ENCODE measurements at regions not wholly inside any gene's neighbourhood (a gene's known extent, or its start where the extent isn't known, plus 50 kb on each side); places are given as distances from the start of the nearest gene placed in this dataset.

GRCh38 chr5:14971873-14972272 lies 100.3 kb upstream of the ANKH start:
- Histone ChIP-seq H3K36me3 (ENCODE audit: control insufficient read depth in 2 of 2, extremely low read depth in 1 of 2, insufficient read depth in 2 of 2, low read length in 2 of 2) (no peaks in the 10 kb centered on the region), H3K4me3 (ENCODE audit: control insufficient read depth in 2 of 3, extremely low read depth in 1 of 3, insufficient read depth in 2 of 3, low read depth in 1 of 3, low read length in 3 of 3) (no peak overlapping the region), H2AFZ (ENCODE audit: control insufficient read depth, low read length) (no peak overlapping the region), H3K4me2 (ENCODE audit: control insufficient read depth, extremely low read depth, insufficient read depth, low read depth, low read length) (no peak overlapping the region), H3K27me3 (ENCODE audit: control insufficient read depth, extremely low read depth, insufficient read depth, low read length) (no peaks in the 10 kb centered on the region), H3K79me2 (ENCODE audit: control insufficient read depth, insufficient read depth, low read length) (no peaks in the 10 kb centered on the region), H3K9me1 (ENCODE audit: control insufficient read depth, extremely low read depth, insufficient read depth, low read length) (no peaks in the 10 kb centered on the region), H3K9ac (ENCODE audit: control insufficient read depth, extremely low read depth, insufficient read depth, low read length) (no peak overlapping the region), H3K27ac (ENCODE audit: control insufficient read depth, insufficient read depth, low read length) (no peak overlapping the region), H4K20me1 (ENCODE audit: control insufficient read depth, extremely low read depth, insufficient read depth, low read length) (no peaks in the 10 kb centered on the region), H3K4me1 (ENCODE audit: control insufficient read depth, extremely low read depth, insufficient read depth, low read length) (no peaks in the 10 kb centered on the region), H3K9me3 (ENCODE audit: control insufficient read depth, low read depth, low read length) (no peaks in the 10 kb centered on the region)
- DNase-seq (ENCODE audit: low read depth, low spot score) (no peak), FAIRE-seq (no peak)
- TF ChIP-seq CTCF (optimal IDR thresholded peaks at IDR 0.05 in 1 of 3, IDR thresholded peaks at IDR 0.05 in 1 of 3, conservative IDR thresholded peaks at IDR 0.05 in 1 of 3; ENCODE audit: extremely low read depth in 1 of 3, insufficient read depth in 2 of 3, low read length in 3 of 3) (no peak), EZH2 (IDR thresholded peaks at IDR 0.05; ENCODE audit: low read length) (no peak)
- dilution Hi-C loops (cut with MboI; ENCODE audit: extremely low pct_ligation_motif_present, low sequenced_read_pairs): no loop called here

- Histone ChIP-seq H3K27me3 (ENCODE audit: control insufficient read depth, extremely low read depth, insufficient read depth, low read length) (no peaks in the 10 kb centered on the region), H3K9me1 (ENCODE audit: control insufficient read depth, extremely low read depth, insufficient read depth, low read length) (no peaks in the 10 kb centered on the region), H3K9me3 (ENCODE audit: control insufficient read depth, low read depth, low read length) (no peaks in the 10 kb centered on the region), H3K4me2 (ENCODE audit: control insufficient read depth, extremely low read depth, insufficient read depth, low read depth, low read length) (no peak overlapping the region), H3K36me3 (ENCODE audit: control insufficient read depth in 2 of 2, extremely low read depth in 1 of 2, insufficient read depth in 2 of 2, low read length in 2 of 2) (no peaks in the 10 kb centered on the region), H3K4me3 (ENCODE audit: control insufficient read depth in 2 of 3, extremely low read depth in 1 of 3, insufficient read depth in 2 of 3, low read depth in 1 of 3, low read length in 3 of 3) (no peak overlapping the region), H3K4me1 (ENCODE audit: control insufficient read depth, extremely low read depth, insufficient read depth, low read length) (no peaks in the 10 kb centered on the region), H2AFZ (ENCODE audit: control insufficient read depth, low read length) (no peak overlapping the region), H4K20me1 (ENCODE audit: control insufficient read depth, extremely low read depth, insufficient read depth, low read length) (no peaks in the 10 kb centered on the region), H3K27ac (ENCODE audit: control insufficient read depth, insufficient read depth, low read length) (no peak overlapping the region), H3K9ac (ENCODE audit: control insufficient read depth, extremely low read depth, insufficient read depth, low read length) (no peak overlapping the region), H3K79me2 (ENCODE audit: control insufficient read depth, insufficient read depth, low read length) (no peaks in the 10 kb centered on the region)
- FAIRE-seq (no peak), DNase-seq (ENCODE audit: low read depth, low spot score) (no peak)
- TF ChIP-seq EZH2 (IDR thresholded peaks at IDR 0.05; ENCODE audit: low read length): no peak
- TF ChIP-seq CTCF (optimal IDR thresholded peaks at IDR 0.05 in 1 of 3, IDR thresholded peaks at IDR 0.05 in 1 of 3, conservative IDR thresholded peaks at IDR 0.05 in 1 of 3; ENCODE audit: extremely low read depth in 1 of 3, insufficient read depth in 2 of 3, low read length in 3 of 3): no peak
- dilution Hi-C loops (cut with MboI; ENCODE audit: extremely low pct_ligation_motif_present, low sequenced_read_pairs): no loop called here
Observed at GRCh38 chr5:14968796-14969195, 97.2 kb upstream of the ANKH start.
